Pancreas (tissue), 10 donors: ENCODE measurements at regions not wholly inside any gene's neighbourhood (a gene's known extent, or its start where the extent isn't known, plus 50 kb on each side); places are given as distances from the start of the nearest gene placed in this dataset.
"Not testable (repeated sequence)": the region's sequence is repeated elsewhere in the genome, so short reads cannot be mapped to it uniquely, and the experiment has no call there.

Experiments used
- ATAC-seq, 4 donors: fragments of 200-7000 bp; cut with Tn5 transposase; one replicate each; pipeline versions ENCODE4 v1.8.0 to v1.9.1; 2020; ENCODE audit warnings: mild to moderate bottlenecking in 4 of 4, moderate library complexity in 4 of 4
- DNase-seq, 6 donors: peaks; one replicate each; pipeline ENCODE4 v3.0.0-alpha.2; 2020
- FAIRE-seq: peaks from 2 replicates; lab custom pipeline; 2012; peaks lifted over from hg19 to GRCh38; lab: Jason Lieb, UNC
- H3K27ac ChIP-seq, 4 donors: fragments of 200-600 bp; sonication (generic); 1 replicate in 3 of 4; 2 replicates in 1 of 4; pipeline versions ENCODE4 v1.5.0 to v1.8.0; 2020
- H3K27me3 ChIP-seq, 4 donors: fragments of 200-600 bp; one replicate each; pipeline ENCODE4 v1.8.0; 2021
- H3K36me3 ChIP-seq, 3 donors: fragments of 200-600 bp; sonication (generic) in 1 of 3; one replicate each; pipeline versions ENCODE4 v1.5.0 to v1.8.0; 2020 to 2021
- H3K4me1 ChIP-seq, 3 donors: fragments of 200-600 bp; one replicate each; pipeline ENCODE4 v1.8.0; 2021
- H3K4me3 ChIP-seq, 4 donors: fragments of 200-600 bp; sonication (generic) in 2 of 4; one replicate each; pipeline versions ENCODE4 v1.5.0 to v1.8.0; 2020 to 2021
- H3K9me3 ChIP-seq, 4 donors: fragments of 200-600 bp; one replicate each; pipeline ENCODE4 v1.8.0; 2021
- WGBS, 2 donors: extraction: QIAGEN DNeasy Blood & Tissue Kit; methylation state at CpG; one replicate each; pipeline ENCODE4 v1.1.7; 2013; 5-methylcytosine and 5-hydroxymethylcytosine counted together
- intact Hi-C, 3 donors: fragments of 100-400 bp; cut with DNase I; formaldehyde crosslinking; loops; one replicate each; pipeline versions ENCODE4 v1.11.1 to v1.14.2; 2022
- TF ChIP-seq, protein P1 (sequence below), 4 donors: fragments of 200-600 bp; sonication (generic) in 3 of 4; IDR thresholded peaks; one replicate each; pipeline versions ENCODE4 v1.5.0 to v1.8.0; 2021; ENCODE audit warnings: antibody characterized with exemption in 4 of 4
- donor health status: healthy with polysubstance abuse.
- donor health status: DM: no; HTN: no; CAD: no; lungs with moderate emphysema.
- donor health status: DM: no; HTN: no; CAD: no.
- donor health status: control.
- donor health status: control.
- donor health status: Bipolar disorder and iron deficiency.
- donor health status: DM: yes; HTN: yes; CAD: no.
- donor health status: DM: no; HTN: no; CAD: no.
- donor health status: DM: no; HTN: no; CAD: no.
- donor health status: DM: yes; HTN: yes; CAD: no.

DNA sequence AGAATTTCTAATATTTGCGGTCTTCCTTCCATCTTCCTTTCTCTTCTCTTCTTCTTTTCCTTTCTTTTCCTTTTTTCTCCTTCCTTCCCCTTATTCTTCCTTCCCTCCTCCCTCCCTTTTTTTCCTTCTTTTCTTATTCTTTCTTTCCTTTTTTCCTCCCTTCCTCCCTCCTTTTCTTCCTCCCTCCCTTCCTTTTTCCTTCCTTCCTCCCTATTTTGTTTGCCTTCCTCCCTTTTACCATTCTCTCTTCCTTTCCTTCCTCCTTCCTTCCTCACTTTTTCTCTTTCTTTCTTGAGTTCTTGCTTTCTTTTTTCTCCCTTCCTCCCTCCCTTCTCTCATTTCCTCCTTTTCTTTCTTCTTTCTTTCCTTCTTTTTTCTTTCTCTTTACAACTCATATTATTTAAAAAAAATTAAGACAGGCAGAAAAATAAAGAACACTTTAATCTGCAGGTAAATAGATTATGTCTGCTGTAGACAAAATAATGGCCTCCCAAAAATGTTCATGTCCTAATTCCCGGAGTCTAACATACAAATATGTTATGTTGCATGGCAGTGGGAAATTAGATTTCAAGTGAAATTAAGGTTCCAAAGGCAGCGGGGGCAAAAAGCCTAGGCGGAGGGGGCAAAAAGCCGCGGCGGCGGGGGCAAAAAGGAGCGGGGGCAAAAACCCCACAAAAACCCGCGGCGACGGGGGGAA is 152.4 kb downstream of the ANKRD30BL start:
- no peaks in the 10 kb centered on the region for H3K4me1 ChIP-seq
- DNase-seq (no peak), ATAC-seq (no peak), FAIRE-seq (no peak)
- H3K36me3 ChIP-seq, result no peaks in the 10 kb centered on the region
- no peaks in the 10 kb centered on the region for H3K27me3 ChIP-seq
- peak overlapping the region in 3 of 4 donors; percentile 11 to 47 (median 34) for H3K4me3 ChIP-seq
- no peaks in the 10 kb centered on the region for H3K9me3 ChIP-seq
- H3K27ac ChIP-seq, result no peak overlapping the region
- WGBS, 2 donors, result 9 to 11% methylated on average over 13 of the region's 13 CpGs
- intact Hi-C loops, result no loop called here
- TF ChIP-seq, protein P1, sequence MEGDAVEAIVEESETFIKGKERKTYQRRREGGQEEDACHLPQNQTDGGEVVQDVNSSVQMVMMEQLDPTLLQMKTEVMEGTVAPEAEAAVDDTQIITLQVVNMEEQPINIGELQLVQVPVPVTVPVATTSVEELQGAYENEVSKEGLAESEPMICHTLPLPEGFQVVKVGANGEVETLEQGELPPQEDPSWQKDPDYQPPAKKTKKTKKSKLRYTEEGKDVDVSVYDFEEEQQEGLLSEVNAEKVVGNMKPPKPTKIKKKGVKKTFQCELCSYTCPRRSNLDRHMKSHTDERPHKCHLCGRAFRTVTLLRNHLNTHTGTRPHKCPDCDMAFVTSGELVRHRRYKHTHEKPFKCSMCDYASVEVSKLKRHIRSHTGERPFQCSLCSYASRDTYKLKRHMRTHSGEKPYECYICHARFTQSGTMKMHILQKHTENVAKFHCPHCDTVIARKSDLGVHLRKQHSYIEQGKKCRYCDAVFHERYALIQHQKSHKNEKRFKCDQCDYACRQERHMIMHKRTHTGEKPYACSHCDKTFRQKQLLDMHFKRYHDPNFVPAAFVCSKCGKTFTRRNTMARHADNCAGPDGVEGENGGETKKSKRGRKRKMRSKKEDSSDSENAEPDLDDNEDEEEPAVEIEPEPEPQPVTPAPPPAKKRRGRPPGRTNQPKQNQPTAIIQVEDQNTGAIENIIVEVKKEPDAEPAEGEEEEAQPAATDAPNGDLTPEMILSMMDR (IDR thresholded peaks at IDR 0.05), result no peak

DNA sequence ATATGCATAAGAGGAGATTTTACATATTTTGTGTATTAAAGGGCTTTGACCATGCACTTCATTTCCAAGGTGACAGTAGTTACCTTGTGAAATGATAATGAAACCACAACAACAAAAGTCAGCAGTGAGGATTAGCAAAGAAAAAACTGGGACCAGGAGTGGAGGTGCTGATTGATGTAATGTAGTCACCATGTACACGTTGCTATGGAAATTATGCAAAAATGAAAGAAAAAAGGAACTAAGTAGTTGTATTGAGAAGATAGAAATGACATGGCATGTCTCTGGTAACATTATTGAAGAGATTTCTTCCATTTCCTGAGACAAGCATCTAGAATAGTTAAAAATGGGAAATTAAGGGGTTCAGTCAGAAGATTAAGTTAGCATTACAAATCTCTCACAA is 171.0 kb downstream of the ANKRD30BL start:
- 18 to 67% methylated on average over 1 of the region's 1 CpG for WGBS, 2 donors
- intact Hi-C loops, H3K36me3 ChIP-seq, H3K4me1 ChIP-seq, H3K27ac ChIP-seq, DNase-seq, ATAC-seq, FAIRE-seq, H3K27me3 ChIP-seq, H3K9me3 ChIP-seq, H3K4me3 ChIP-seq: not testable (repeated sequence)

DNA sequence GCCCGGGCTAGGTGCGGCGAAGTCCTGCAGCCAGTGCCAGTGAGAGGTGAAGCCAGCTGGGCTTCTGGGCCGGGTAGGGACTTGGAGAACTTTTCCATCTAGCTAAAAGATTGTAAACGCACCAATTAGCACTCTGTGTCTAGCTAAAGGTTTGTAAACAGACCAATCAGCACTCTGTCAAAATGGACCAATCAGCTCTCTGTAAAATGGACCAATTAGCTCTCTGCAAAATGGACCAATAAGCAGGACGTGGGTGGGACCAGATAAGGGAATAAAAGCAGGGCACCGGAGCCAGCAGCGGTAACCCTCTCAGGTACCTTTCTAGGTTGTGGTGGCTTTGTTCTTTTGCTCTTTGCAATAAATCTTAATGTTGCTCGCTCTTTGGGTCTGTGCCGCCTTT is 195.1 kb downstream of the ANKRD30BL start:
- intact Hi-C loops, H3K27me3 ChIP-seq, ATAC-seq, H3K9me3 ChIP-seq, H3K4me1 ChIP-seq, H3K36me3 ChIP-seq, FAIRE-seq, H3K27ac ChIP-seq, DNase-seq, H3K4me3 ChIP-seq: not testable (repeated sequence)
- WGBS, 2 donors, result 64 to 75% methylated on average over 7 to 10 of the region's 10 CpGs

DNA sequence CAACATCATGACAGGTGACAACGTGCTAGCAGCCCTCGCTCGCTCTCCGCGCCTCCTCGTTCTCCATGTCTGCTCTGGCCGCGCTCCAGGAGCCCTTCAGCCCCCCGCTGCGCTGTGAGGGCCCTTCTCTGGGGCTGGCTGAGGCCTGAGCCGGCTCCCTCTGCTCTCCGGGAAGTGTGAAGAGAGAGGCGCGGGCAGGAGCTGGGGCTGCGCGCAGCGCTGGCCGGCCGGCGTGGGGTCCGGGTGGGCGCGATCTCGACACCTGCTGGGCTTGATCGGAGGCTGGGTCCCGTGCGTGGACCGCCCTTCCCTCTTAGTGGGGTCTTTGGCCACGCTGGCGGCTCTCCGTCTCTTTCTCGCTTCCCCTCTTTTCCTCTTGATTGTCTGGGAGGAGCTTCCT is 195.5 kb downstream of the ANKRD30BL start:
- TF ChIP-seq, protein P1 (IDR thresholded peaks at IDR 0.05), result no peak
- Histone ChIP-seq H3K27me3 (no peaks in the 10 kb centered on the region), H3K9me3 (no peaks in the 10 kb centered on the region), H3K27ac (no peak overlapping the region), H3K4me3 (no peak overlapping the region), H3K4me1 (no peaks in the 10 kb centered on the region), H3K36me3 (no peaks in the 10 kb centered on the region)
- intact Hi-C loops, result no loop called here
- DNase-seq (peak in 2 of 6 donors; percentile 11 to 55), ATAC-seq (no peak), FAIRE-seq (no peak)
- 90 to 94% methylated on average over 32 of the region's 32 CpGs for WGBS, 2 donors

DNA sequence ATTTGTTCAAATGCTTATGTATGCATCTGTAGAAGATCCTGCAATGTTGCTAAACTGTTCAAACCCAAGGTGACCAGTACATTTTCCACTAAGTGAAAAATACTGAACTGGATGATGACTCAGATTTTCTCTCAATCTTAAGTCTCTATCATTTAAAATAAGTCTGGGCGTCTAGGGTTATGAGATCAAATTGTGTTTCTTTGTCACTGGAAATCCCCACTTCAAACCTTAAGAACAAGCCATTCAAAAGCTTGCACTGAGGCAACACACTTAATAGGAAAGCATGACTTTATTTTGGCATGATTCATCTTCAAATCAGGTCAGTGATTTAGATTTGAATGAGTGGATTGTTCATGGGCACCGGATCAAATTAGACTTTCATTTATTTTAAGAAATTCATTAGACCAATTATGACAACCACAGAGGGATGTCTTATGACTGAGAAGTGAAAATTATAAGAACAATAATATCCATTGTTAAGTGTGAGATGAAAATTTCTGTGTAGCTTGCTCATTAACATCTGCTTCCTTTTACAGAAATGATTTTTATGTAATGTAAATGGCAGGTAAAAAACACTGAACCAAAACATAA is 203.6 kb downstream of the ANKRD30BL start:
- intact Hi-C loops, ATAC-seq, DNase-seq, H3K9me3 ChIP-seq, H3K4me3 ChIP-seq, H3K4me1 ChIP-seq, FAIRE-seq, H3K27ac ChIP-seq, H3K27me3 ChIP-seq, H3K36me3 ChIP-seq: not testable (repeated sequence)
- WGBS, 2 donors, result 49 to 52% methylated on average over 2 of the region's 2 CpGs

DNA sequence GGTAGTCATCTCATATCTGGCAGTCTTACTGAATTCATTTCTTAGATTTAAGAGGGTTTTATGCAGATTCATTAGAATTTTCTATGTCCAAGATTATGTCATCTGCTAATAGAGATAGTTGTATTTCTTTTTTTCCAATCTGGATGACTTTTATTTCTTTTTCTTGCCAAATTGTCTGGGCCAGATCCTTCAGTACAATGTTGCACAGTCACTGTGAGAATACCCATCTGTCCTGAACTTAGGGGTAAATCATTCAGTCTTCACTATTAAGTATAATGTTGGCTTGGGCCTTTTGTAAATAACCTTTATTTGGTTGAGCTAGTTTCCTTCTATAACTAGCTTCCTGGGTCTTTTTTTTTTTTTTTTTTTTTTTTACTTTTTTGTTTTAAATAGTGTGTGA is 213.1 kb downstream of the ANKRD30BL start:
- FAIRE-seq, H3K36me3 ChIP-seq: not testable (repeated sequence)

DNA sequence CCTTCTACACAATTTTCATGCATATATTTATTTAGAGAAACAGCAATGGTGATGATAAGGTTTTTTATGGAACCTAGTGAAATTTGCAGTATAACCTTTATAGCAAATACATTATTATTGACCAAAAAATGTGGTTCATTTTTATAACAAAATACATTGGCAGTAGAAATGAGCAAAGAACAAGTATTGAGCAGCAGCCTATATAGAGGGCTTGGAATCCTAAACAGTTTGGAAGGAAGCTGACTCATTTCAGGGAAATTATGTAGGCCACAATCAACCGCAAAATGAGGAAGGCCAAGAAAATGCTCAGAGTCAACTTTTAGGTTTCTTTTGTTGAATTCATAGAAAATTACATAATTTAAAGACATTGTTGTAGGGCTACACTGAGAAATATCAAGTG is 238.5 kb downstream of the ANKRD30BL start:
- H3K36me3 ChIP-seq, H3K4me1 ChIP-seq, intact Hi-C loops, DNase-seq, H3K27me3 ChIP-seq, H3K9me3 ChIP-seq, ATAC-seq, H3K27ac ChIP-seq, H3K4me3 ChIP-seq: not testable (repeated sequence)
- WGBS, 2 donors, result 83 to 92% methylated on average over 1 of the region's 1 CpG
- peak; percentile 86 for FAIRE-seq

More for the DNA sequence above, 213.1 kb downstream of the ANKRD30BL start:
- H3K4me3 ChIP-seq, intact Hi-C loops, ATAC-seq, H3K4me1 ChIP-seq, H3K27ac ChIP-seq, H3K27me3 ChIP-seq, DNase-seq, H3K9me3 ChIP-seq: not testable (repeated sequence)

DNA sequence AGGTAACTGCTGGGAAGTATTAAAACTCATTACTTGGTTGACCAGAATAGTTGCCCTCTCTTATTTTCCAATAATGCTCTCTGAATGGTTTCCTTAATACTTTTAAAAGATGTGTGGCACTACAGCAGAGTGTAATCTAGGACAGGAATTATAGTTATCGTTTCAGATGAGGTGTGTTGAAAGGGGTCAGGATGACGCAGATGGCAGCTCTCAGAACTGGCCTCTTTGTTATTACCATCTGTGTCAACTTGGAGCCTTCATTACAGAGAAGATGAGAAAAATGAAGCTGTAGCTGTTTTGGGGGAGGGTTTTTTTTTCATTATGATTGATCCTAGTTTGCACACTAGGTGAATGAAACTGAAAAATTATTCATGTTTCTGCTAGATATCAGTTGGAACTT is 238.9 kb downstream of the ANKRD30BL start:
- ATAC-seq, H3K36me3 ChIP-seq, H3K4me3 ChIP-seq, H3K27me3 ChIP-seq, H3K9me3 ChIP-seq, DNase-seq, H3K4me1 ChIP-seq, FAIRE-seq, intact Hi-C loops, H3K27ac ChIP-seq: not testable (repeated sequence)
- 49 to 72% methylated on average over 2 of the region's 2 CpGs for WGBS, 2 donors
